RPMI7951 (cell line): ENCODE measurements at regions not wholly inside any gene's neighbourhood (a gene's known extent, or its start where the extent isn't known, plus 50 kb on each side); places are given as distances from the start of the nearest gene placed in this dataset.
A peak's percentile ranks its signal among the peaks of the same experiment; 100 is the strongest.
"Not testable (repeated sequence)": the region's sequence is repeated elsewhere in the genome, so short reads cannot be mapped to it uniquely, and the experiment has no call there.

ENCODE experiments used
- DNase-seq: peaks from one replicate; pipeline ENCODE4 v3.0.0-alpha.2; 2012; ENCODE audit warnings: low read depth

DNA sequence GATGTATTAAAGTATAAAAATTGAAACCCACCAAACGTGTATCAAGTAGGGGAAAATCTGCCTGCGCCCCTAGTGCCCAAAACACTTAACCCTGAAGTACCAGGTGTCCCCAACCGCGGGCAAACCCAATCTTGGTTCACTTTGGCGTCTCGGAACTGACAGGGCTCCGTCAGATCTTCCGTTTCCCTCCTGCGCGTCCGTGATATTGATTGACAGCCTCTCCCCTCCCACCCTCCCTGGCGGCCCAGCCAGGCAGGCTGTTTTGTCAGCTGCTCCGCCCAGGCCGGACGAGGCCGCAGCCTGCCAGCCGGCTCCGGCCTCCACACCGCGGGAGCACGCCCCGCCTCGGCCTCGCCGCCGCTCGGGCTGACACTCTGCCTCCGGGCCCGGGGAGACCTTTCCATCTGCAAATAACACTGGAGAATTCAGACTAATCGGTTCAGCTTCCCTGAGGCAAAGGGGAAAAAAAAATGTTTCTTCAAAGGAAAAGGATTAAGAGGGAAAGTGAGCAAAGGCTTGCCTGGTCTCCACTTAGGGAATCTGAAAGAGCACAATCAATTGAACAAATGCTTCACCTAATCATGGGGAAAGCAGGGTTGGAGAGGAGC lies 234.9 kb upstream of the MCHR2 start:
- peak; percentile 85 for DNase-seq

DNA sequence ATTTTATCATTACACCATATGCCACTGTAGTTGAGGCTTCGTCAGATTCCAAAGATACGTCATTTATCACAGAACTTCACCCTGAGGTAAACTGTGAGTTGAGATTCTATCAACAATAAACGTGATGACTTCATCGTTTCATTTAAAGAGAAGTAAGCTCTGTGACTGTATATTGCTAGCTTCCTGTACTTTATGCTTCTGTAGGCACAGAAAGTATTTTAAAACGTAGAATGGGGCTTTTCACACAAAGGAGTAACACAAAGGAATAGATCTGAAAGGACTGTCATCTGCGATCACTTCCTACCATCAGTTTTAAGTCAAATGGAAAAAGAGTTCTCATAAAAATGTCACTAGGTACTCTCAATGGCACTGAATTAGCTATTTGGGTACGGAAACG lies 234.4 kb upstream of the MCHR2 start:
- DNase-seq = peak; percentile 9

DNA sequence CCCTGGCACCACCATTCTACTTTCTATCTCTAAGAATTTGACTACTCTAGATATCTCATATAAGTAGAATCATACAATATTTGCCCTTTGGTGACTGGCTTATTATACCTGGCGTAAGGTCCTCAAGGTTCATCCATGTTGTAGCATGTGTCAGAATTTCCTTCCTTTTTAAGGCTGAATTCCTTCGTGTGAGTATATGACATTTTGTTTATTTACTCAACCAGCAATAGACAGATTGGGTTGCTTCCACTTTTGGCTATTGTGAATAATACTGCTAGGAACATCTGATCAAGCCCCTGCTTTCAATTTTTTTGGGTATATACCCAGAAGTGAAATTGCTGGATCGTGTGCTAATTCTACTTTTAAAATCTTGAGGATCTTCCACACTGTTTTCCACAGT lies 232.8 kb upstream of the MCHR2 start:
- no peak for DNase-seq

DNA sequence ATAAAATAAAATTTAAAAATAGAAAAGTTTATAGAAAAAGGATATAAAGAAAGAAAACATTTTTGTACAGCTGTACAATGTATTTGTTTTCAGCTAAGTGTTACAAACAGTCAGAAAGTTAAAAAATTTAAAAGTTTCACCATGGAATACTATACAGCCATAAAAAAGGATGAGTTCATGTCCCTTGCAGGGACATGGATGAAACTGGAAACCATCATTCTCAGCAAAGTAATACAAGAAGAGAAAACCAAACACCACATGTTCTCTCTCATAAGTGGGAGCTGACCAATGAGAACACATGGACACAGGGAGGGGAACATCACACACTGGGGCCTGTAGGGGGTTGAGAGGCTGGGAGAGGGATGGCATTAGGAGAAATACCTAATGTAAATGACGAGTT lies 229.9 kb upstream of the MCHR2 start:
- not testable (repeated sequence) for DNase-seq

DNA sequence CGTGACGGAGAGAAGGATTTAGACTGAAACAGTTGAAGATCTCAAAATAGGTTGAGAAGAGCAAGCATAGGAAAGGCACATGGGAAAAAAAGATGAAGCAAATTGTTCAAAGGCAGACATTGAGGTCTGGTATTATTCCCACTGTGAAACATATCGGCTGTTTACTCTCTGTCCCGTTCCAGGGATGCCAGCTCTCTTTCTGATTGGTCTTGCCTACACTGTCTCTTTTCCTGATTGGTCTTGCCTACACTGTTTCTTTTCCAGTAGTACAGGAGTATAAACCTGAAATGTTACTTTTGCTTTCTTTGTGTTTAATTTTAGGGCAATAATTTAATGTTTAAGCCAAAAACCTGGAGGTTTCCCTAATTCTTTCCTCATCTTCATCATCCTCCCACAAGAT lies 226.5 kb upstream of the MCHR2 start:
- DNase-seq = peak; percentile 47

DNA sequence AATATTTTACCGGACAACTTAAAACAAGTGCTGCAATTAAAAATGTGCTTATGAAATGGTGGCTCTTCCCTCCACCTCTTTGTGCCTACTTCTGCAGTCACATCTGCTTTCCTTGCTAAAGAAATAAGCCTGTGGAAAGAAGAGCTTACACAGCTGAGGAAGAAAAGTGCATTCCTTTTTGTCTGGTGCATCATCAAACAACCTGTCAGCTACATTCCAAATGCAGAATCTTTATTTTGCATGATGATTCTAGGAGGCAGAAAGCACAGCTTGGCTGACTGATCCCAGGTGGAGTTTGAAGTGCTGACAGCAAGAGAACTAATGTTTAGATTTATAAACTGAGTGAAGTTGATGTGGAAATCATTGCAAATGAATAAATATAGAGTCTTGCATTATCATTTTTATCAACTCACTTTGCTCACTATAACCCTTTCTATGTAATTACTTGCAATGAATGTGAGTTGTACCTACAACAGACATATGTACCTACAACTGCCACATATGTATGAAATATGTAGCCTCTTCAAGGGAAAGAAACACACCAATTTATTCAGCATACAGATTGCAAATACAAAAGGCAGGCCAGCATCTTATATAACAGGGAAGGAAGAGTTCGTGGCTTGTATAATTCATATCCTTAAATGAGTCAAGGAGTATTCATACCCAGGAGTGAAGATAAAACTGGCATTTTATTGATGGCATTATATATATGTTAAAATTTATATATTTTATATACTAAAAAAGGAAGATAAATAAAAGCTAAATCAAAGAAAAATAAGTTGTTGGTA lies 223.4 kb upstream of the MCHR2 start:
- DNase-seq = no peak

DNA sequence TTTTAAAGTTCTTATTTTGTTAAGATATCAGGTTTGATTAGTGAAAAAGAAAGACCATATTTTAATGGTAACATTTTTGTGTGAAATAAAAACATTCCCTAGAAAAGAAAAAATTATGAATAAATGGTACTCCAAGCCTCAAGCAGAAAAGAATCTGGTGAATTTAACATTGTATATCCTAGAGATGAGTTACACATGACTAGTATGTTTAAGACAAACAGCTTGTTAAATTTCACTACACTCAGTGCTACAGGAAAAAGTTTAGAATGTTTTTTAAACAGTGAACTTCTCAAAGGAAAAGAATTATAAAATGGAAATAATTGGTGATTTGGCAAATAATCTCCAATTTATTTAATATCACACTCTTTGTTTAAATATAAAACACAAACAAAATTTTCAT lies 222.7 kb upstream of the MCHR2 start:
- DNase-seq = no peak

DNA sequence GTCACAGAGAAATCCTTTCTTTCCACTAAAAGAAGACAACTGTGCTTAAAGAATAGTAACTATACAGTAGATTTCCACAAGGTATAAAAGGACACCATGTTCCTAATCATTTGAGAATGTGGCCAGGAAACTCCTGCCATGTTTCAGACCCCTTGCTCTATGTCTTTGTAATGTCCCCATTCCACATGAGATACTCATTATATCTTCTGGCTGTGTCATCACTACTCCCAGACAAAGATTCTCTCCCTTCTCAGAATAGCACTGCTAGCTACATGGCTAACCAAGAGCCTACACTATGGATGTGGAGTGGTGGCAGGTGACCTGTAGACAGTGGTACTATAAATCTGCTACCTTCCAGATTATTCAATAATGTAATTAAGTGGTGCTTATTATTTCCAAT lies 218.1 kb upstream of the MCHR2 start:
- DNase-seq = no peak

- peak; percentile 9 for DNase-seq
Observed at GRCh38 chr6:100210137-100211117, 216.4 kb upstream of the MCHR2 start.

DNA sequence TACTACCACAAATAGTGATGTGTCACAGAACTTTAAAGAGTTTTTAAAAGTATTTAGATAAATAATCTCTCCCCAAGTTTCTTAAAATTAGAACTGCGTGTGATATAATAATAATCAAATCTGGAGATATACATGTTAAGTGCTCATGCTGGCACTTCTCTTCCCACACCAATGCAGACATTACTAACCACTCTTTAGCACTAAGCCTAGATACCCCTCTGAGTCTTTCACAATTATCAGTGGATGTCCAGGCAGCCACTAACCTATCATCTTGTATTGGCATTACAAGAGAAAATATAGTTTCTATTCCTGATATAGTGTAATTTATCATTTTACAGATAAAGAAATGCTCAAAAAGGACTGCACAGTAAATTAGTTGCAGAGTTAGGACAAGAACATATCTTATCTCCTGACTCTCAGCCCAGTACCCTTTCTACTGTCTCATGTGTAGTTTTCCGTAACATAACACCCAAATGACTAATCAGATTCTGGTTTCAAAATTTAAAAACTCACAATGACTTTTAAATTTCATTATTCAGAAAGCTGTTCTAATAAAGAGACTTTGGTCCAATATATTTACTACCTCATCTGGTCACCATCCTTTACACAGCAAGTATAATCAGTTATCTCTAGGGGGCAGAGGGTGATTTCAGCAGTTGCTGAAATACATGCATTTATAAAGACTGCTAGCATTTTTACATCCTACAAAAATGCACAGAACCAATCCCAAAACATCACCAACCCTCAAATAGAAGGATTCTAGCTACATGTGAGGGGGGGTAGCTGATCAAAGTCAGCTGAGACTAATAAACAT lies 215.5 kb upstream of the MCHR2 start:
- no peak for DNase-seq

DNA sequence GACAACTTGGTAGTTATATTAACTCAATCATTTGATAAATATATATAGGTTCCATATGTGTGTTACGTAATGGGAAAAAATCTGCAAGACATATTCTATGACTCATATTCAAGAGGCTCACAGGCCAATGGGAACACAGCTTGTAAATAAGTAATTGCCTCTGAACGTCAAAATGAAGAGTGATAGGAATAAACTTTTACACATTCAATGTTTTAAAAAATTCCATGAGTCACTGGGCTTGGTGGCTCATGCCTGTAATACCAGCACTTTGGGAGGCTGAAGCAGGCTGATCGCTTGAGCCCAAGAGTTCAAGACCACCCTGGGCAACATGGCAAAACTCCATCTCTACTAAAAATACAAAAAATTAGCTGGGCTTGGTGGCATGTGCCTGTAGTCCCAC lies 209.4 kb upstream of the MCHR2 start:
- DNase-seq = peak; percentile 95

DNA sequence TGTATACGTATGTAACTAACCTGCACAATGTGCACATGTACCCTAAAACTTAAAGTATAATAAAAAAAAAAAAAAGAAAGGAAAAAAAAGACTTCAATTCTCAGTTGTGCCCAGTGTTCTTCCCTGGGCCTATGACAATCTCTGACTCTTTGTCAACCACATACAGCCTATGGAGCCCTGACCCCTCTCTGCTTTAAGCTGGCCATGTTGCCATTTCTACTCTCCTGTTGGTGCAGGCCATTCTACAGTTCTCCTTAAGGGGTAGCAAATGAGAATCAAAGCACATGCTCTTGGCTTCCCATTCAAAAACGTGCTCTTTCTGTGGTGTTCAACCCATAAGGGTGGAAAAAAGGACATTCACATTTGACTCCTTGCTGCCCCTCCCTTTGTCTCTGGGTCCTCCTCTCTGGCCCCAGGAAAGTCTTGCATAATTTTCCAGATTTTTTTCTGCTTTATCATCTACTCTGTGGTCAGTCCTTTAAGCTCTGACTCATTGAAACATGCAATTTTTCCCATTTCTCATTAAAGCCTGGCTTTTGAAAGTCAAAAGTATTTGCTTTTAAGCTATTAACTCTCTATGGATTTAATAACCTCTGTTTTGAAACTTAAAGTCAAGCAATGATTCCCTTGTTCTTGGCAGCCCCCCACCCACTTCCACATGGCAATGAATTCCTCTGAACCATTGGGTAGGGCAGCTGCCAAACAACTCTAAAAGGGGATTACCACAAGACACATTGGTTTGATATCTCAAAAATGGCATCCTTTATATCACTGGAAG lies 208.6 kb upstream of the MCHR2 start:
- peak; percentile 98 for DNase-seq

DNA sequence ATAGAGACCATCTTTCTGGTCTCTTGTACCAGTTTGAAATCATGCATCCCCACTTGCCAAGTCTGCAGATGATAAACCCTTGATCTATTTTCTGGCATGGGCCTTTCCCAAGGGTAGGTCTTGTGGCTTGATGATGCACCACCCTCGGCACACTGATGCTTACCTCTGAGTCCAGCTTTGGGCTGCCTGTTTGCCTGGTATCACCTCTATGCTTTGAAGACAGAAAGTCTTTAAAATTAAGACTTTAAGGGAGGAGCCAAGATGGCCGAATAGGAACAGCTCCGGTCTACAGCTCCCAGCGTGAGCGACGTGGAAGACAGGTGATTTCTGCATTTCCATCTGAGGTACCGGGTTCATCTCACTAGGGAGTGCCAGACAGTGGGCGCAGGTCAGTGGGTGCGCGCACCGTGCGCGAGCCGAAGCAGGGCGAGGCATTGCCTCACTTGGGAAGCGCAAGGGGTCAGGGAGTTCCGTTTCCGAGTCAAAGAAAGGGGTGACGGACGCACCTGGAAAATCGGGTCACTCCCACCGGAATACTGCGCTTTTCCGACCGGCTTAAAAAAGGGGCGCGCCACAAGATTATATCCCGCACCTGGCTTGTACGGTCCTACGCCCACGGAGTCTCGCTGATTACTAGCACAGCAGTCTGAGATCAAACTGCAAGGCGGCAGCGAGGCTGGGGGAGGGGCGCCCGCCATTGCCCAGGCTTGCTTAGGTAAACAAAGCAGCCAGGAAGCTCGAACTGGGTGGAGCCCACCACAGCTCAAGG lies 202.4 kb upstream of the MCHR2 start:
- not testable (repeated sequence) for DNase-seq

GRCh38 chr6:100195244-100195643 lies 201.2 kb upstream of the MCHR2 start:
- DNase-seq = not testable (repeated sequence)

GRCh38 chr6:100194535-100194934 lies 200.5 kb upstream of the MCHR2 start:
- DNase-seq = peak; percentile 34

GRCh38 chr6:100188754-100189153 lies 194.7 kb upstream of the MCHR2 start:
- DNase-seq = peak; percentile 16

- DNase-seq = peak; percentile 53
Observed at GRCh38 chr6:100186552-100186951, 192.5 kb upstream of the MCHR2 start.

- DNase-seq = no peak
Observed at GRCh38 chr6:100185615-100186014, 191.6 kb upstream of the MCHR2 start.

GRCh38 chr6:100184473-100184872 lies 190.4 kb upstream of the MCHR2 start:
- no peak for DNase-seq

DNA sequence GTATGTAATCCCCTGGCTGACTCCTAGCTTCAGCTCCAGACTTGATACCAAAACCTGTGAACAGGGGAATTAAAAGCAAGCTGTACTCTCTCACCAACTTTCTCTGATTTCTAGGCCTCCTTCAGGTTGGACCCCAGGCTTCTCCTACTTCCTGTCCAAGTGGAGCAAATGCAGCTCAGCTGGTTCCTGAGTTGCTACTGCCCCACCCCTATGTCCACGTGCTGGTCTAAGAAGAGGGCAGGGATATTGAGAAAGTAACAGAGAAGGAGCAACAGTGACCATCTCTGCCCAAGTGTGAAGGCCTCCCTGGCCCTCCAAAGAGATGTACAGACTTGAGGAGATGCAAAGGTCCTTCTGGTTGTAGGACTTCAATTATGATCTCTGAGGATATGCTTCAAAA lies 188.3 kb upstream of the MCHR2 start:
- no peak for DNase-seq
